SKM-1 treated with dmso at 0.1 percent for 144 hours (cell line): ENCODE measurements at regions not wholly inside any gene's neighbourhood (a gene's known extent, or its start where the extent isn't known, plus 50 kb on each side); places are given as distances from the start of the nearest gene placed in this dataset.
A peak's percentile ranks its signal among the peaks of the same experiment; 100 is the strongest.

ENCODE experiments used
- DNase-seq: peaks from one replicate; lab custom pipeline; 2025; ENCODE audit not compliant: unreplicated experiment; lab: John Stamatoyannopoulos, UW

DNA sequence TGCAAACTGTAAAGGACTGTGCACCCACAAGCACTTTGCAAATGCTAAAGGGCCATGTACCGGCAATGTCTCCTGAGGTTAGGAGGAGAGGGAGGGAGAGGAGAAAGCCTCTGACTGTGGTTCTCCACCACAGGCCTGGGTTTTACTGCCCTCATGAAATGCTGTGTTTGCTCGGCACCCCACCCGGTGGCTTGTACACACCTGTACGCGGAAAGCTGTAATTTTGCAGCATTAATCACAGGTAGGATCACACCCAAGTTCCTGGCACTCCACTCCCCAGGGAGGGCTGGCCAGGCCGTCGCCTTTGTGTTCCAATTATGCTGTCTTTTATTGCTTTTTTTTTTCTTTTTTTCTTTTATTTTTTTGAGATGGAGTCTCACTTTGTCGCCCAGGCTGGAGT lies 78.5 kb upstream of the MYL10 start:
- DNase-seq: no peak

DNA sequence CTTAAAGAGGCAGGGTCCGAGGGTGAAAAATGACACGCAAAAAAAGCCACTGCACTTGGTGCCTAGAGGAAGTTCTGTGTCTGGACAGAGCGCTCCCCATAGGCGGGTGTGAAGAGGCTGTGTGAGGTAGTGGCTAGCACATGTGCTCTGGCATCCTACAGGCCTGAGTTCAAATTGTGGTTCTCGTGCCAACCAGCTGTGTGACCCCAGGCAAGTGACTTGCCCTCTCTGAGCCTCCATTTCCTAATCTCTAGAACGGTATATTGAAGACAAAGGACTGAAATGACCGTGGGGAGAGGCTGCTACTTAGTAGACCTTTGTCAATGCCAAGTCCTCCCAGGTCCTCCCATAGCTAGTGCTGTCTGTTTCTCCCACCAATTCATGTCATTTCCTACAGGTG lies 79.1 kb upstream of the MYL10 start:
- DNase-seq: no peak

DNA sequence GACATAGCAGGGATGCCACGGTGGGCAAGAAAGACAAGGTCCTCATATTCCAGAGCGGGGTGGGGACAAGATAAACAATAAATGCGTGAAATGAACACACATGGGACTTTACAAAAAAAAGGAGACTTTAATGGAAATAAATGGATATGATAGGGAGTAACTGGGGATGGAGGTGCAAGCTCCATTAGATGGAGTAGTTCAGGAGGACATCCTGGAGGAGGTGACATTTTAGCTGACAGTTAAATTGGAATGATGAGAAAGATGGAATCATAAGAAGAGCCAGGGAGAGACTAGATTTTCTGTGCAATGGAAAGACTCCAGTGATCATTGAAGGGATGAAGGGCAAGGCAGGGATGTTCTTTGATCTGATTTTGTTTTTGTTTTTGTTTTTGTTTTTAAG lies 83.6 kb upstream of the MYL10 start:
- DNase-seq: no peak

DNA sequence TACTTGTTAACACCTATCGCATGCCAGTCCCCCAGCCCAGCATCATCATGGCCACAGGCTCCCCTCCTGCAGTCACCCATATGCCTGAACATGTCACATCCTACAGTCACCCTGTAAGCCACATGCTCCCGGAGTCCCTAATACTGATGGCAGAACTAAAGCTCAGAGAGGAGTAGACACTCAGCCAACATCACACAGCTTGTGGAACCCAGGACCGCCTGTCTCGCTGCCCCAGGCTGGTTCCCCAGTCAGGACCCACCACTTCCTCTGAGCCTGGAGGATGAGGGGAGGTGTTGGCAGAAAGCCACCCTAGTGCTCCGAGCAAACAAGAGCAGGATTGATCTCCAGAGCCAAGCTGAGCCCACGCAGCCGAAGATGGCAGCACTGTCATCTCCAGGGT lies 85.0 kb upstream of the MYL10 start:
- DNase-seq: no peak

DNA sequence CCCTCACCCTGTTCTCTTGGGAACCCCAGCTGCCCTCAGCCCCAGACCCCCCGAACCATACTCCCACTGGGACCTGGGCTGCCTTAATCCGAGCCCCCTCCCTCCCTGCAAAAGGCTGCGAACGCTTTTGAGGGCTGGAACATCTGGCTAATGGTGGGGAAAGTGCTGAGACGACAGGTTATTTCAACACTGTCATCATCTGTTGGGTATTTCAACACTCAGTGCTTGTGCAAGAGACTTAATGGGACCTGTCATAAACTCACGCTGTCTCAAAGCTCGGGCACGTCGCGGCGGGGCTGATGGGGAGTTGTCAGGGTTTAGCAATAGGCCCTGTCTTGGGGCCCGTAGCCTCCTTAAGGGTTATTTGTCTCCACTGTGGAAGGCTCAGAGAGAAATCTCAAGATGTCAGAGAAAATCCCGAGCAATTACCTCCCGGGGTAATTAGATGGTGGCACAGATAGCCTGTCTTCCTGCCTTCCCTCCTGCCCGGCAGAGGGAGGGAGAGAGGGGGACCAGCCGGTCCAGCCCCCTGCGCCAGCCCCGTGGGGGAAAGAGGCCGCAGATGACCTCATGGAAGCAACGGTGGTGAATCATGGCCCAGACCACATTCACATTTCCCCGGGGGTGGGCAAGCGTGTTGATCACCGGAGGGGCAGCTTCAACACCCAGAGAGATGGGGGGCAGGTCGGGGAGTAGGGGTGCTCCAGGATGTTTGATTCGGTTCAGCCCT lies 88.7 kb upstream of the MYL10 start:
- DNase-seq: peak; percentile 93

DNA sequence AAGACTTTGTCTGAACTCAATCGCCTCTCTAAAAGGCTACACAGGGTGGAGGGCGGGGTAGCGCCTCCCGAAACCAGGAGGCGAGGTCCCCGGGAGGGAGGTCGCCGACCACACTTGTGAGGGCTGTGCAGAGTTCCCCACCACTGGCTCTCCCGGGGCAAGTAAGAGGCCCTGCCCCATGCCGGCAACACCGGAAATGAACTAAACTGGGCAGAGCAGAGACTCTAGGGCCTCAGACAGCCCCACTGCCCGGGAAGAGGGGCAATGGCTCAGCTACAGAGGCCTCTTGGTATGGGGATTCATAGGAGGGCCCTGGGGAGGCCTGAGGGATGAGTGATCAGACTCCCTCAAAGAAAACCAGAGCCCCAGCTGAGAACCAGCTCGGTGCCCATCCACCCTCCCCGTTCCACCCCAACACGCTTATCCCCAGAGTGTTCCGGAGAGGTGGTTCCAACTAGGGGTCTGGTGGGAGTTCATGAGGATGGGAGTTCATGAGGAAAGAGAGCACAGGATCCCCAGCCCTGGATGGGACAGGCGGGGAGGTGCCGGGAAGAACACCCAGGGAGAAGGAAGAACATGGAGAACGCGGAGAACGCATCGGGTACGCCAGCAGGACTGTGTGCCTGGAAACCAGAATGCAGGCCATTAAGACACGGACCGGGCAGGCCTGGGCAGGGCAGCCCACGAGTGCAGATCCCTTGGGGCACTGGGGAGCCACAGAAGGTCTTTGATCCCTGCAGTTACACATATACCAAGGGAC lies 89.4 kb upstream of the MYL10 start:
- DNase-seq: peak; percentile 58

DNA sequence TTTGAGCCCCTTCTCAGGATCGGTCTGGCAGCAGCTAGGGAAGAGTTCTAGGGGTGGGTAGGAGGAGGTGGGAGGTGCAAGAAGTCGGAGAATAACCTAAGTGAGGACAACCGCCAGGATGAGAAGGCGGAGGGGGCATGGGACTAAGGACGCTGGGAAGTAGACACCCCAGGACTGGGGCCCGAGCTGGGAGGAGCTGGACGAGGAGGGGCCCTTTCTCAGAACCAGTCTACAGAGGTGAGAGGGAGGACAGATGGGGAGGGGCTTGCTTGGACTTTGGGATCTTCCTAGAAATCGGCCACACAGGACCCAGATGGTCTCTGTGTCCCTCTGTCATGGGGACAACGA lies 90.0 kb upstream of the MYL10 start:
- DNase-seq: no peak

DNA sequence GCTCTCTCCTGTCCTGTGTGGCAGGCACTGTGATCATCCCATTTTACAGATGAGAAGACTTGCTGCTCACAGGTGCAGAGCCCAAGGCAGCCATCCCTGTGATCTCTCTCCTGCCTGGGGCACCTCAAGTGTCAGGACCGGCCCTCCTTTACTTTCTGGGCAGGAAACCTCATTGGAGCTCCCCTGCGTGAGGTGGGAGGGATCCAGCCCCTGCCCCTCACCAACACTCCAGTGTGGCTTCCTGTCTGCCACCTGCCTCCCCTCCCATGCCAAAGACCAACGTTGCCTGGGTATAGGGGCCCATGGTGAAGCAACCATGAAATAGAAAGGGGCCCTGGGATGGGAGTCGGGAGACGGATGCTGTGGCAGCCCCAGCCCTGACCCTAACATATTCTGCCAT lies 91.2 kb upstream of the MYL10 start:
- DNase-seq: no peak

DNA sequence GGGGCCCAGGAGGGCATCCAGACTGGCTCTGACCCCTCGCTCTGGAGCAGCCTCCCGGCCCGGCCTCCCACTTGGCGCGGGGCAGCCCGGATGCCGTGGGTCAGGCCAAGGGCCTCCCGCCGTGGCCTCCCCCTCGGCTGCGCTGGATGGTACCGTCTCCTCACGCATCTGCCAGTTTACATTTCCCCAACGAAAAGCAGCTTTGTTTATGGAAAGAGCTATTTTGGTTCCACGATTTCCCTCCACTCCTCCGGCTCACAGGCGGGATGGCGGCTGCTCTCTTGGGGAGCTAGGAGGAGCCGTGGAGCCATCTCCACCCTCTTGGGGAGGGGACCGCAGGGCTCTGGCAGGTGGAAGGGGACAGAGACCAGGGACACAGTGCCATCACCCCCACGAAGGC lies 93.2 kb upstream of the MYL10 start:
- DNase-seq: no peak

DNA sequence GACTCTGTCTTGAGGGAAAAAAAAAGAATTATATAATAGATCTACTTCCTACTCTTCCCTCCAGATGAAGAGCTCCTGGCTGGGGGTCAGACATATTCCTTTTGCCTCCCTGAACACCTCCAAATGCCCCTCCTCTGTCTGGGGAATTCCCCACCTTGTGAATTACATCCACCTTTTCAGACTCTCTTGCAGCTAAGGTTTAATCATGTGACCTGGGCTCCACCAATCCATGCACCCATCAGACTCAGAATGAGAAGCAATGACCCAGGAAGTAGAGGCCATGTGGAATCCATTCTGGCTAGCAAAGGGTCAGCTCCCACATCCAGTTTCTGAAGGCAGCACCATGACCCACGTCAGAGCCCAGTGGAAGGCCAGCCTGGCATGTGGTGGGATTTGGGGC lies 93.6 kb upstream of the CUX1 start:
- no peak for DNase-seq

DNA sequence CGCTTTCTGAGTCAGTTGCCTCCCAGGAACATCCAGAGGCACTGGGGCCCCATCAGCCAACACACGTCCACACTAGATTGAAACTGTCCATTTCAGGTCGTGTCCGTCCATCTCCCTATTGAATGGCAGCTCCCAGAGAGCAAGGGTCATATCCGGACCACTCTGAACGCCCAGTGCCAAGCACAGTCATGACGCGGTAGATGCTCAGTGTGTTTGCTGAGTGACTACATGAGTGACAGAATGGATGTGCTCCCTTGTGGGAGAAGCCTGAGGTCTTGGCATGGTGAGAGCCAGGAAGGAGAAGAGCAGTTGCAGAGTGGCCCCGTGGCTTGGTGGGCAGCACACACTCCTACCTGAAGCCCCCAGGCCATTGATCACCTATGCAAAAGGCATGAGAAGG lies 92.5 kb upstream of the CUX1 start:
- DNase-seq: no peak

DNA sequence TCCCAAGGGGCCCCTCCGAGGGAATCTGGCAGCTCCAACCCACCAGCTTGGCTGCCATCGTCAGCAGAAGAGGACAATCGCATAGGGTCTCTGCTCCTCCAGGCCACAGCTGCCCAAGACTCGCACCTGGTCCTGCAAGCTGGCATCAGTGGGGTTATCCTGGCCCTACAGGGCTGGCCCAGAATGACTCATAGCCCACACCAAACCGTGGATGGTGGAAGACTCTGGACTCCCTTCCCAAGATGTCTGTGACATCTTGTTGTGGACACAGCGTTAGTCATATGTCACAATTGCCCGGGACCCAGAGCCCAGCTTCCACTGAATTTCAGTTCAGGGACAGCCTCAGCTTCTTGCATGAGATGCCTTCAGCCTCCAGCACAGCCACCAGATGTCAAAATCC lies 91.5 kb upstream of the CUX1 start:
- no peak for DNase-seq

DNA sequence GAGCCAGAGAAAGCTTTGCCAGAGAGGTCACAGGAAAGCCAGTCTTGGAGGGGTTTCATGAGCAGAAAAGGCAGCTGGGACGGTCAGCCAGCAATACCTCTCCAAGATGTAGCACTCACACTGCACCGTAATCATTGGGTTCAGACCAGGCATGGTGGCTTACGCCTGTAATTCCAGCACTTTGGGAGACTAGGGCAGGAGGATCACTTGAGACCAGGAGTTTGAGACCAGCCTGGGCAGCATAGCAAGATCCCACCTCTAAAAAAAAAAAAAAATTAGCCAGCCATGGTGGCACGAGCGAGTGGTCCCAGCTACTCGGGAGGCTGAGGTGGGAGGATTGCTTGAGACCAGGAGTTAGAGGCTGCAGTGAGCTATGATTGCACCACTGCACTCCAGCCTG lies 90.2 kb upstream of the CUX1 start:
- DNase-seq: no peak

DNA sequence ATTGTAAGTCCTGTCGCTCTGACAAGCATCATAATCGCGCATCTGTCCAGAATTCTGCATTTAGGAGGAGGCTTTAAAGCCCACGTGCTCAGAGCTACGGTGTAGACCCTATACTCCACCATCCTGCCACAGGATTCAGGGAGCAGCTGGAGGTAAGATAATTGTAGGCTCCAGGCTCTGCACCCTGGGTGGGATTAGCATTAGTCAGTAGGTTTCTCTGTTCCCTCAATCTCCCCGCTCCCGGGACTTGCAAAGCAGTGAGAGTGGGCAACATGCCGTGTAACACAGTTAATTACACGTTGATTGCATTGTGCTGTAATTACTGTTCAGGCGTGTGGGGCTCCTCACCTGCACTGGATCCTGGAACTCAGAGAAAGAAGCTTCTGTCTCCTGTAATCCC lies 89.3 kb upstream of the CUX1 start:
- no peak for DNase-seq

DNA sequence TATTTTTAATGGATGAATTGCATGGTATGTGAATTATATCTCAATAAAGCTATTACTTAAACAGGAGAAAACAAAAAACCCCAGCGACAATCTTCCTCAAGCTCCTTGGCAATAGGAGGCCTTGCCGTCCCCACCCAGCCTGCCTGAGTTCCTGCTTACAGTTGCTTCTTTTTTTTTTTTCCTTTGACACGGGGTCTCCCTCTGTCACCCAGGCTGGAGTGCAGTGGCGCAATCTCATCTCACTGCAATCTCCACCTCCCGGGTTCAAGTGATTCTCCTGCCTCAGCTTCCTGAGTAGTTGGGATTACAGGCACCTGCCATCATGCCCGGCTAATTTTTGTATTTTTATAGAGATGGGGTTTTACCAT lies 88.6 kb upstream of the CUX1 start:
- peak; percentile 78 for DNase-seq

DNA sequence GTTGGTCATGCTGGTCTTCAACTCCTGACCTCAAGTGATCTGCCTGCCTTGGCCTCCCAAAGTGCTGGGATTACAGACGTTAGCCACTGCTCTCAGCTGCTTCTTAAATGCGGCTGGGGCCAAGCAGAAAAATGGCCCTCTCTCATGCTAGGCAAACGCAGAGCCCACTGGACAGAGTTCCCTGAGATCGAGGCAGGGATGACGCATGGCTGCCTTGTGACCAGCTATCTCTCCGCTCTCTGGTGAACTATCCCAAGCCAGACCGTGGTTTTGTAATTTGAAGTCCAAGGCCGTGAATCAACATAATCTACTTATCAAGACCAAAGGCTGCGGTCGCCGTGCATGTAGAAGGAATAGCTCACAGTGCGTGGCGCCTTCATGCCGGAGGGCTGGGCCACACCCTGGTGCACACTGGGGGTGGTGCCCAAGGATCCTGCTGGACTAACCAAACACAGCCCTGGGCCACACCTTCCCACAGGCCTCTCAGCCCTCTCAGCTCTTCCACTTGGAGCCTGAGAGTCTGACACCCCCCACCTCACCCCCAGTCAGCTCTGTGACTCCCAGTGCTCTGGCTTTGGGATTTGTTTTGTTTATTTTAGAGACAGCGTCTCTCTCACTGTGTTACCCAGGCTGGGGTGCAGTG lies 88.1 kb upstream of the CUX1 start:
- no peak for DNase-seq

DNA sequence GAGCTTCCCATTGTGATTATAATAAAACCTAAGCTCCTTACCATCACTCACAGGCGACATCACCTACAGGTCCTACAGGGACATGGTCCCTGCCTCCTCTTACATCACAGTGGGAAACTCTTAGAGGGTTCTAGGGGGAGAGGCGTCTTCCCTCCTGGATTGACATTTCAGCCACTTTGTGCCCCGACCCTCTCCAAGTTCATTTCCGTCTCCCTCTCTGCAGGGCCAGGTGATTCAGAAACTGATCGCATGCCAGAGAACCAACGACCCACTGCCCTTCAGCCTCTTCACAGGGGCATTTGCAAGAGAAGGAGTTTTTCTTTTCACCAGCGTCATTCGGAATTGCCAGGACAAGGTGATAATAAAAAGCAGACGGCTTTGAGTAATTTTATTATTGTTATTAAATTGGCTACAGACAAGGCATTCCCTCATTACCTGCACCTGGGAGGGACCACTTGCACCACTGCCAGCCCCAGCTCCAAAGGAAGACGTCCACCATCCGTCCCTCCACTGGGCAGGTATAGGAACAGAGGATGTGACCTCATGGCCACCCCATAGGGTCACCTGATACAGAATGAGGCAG lies 85.8 kb upstream of the CUX1 start:
- DNase-seq: no peak

DNA sequence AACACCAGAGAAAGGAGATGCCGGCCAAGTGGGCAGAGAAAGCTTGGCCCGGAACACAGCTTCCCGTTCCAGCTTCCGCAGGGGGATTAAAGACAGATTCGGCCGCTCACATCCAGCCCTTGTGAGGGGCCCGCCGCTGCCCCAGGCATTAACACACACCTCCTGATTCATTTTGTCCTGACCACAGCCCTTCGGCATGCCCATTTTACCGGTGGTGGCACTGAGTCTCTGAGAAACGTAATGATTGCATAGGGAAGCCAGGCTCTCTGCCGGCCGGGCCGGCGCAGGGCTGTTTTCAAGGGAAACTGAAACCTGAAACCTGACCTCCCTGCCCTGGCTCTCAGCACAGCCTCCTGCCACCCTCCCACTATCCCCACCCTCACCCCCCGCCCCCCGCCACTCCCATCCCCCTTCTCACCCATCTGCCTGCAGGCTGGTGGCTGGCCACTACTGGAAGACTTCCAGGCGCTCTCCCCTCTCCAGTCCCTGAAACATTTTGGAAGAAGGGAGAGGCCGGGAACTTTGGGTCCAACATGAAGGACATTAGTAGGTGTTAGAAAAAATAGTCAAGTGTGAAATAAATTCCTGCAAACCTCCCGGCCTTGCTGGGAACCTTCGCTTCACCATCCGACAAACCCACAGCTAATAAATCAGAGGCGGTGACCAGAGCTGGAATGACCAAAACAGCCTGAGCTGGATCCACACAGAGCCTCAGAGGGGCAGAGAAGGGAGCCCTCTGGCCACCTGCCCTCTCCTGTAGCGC lies 83.5 kb upstream of the CUX1 start:
- no peak for DNase-seq

DNA sequence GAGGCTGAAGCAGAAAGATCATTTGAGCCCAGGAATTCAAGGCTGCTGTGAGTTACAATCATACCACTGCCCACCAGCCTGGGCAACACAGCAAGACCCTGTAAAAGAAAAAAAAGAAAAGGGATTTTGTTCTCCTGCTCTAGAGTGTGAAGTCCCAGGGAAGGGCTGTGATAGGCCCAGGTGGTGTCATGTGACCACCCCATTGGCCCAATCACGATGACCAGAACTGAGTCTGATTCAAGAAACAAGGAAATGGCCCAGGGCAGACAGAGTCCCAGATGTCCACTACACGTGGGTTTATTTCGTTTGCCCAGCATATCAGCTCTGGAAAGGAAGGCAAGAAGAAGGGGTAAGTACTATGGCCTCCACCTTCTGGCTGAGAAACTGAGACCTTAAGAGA lies 81.3 kb upstream of the CUX1 start:
- DNase-seq: no peak

DNA sequence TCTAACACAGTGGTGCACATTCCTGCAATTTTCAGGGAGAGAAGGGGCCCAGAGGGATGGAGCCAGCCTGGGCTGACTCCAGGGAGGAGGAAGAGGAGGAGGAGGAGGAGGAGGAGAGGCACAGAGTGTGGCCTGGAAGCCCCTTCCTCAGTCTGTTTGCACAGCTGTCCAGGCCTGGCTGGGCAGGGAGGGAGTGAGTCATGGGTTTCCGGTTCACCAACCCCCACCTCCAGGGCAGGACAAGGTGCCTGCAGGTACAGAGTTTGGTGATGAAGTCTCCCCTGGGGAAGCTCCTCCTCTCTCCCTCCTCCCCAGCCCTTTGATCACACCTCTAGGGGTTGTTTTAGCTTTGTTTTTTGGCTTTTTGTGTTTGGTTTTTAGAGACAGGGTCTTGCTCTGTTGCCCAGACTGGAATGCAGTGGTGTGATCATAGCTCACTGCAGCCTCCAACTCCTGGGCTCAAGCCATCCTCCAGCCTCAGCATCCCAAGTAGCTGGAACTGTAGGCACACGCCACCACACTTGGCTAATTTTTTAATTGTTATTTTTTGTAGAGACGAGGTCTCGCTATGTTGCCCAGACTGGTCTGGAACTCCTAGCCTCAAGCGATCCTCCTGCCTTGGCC lies 77.5 kb upstream of the CUX1 start:
- DNase-seq: no peak
